Keratinocyte (primary cell): ENCODE measurements at regions not wholly inside any gene's neighbourhood (a gene's known extent, or its start where the extent isn't known, plus 50 kb on each side); places are given as distances from the start of the nearest gene placed in this dataset.

Experiments used
- EZH2 ChIP-seq: IDR thresholded peaks from one replicate; pipeline ENCODE4 v1.6.1; 2012; ENCODE audit warnings: inconsistent platforms, mild to moderate bottlenecking, low read length, moderate library complexity
- TF ChIP-seq, protein P1 (sequence below), 3 experiments: IDR thresholded peaks in 1 of 3; conservative IDR thresholded peaks in 1 of 3; optimal IDR thresholded peaks in 1 of 3; 2 replicates in 2 of 3; 3 replicates in 1 of 3; pipeline versions ENCODE3 to v1.5.1; 2011; ENCODE audit warnings: low read length in 3 of 3, mild to moderate bottlenecking in 3 of 3, moderate library complexity in 2 of 3, control low read depth in 1 of 3, inconsistent platforms in 1 of 3; ENCODE audit not compliant: insufficient read depth in 2 of 3; ENCODE audit errors: extremely low read depth in 1 of 3

DNA sequence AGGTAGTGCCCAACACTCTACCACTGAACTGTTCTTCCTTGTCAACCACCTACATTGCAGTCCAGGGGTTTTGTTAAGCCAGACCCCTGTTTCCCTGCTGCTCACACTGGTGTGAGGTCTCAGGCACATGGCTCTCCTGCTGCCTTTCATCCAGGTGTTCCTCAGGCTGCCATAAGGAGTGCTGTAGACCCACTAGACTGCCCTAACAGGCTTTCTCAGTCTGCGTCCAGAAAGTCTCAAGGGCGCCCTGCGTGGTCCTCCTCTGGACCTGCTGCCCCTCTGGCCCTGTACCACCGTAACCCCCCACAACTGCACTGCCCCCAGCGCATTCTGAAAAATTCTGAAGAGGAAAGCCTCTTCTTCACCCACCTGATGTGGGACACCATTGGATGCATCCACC is 225.7 kb upstream of the ANKRD30A start:
- TF ChIP-seq, protein P1, sequence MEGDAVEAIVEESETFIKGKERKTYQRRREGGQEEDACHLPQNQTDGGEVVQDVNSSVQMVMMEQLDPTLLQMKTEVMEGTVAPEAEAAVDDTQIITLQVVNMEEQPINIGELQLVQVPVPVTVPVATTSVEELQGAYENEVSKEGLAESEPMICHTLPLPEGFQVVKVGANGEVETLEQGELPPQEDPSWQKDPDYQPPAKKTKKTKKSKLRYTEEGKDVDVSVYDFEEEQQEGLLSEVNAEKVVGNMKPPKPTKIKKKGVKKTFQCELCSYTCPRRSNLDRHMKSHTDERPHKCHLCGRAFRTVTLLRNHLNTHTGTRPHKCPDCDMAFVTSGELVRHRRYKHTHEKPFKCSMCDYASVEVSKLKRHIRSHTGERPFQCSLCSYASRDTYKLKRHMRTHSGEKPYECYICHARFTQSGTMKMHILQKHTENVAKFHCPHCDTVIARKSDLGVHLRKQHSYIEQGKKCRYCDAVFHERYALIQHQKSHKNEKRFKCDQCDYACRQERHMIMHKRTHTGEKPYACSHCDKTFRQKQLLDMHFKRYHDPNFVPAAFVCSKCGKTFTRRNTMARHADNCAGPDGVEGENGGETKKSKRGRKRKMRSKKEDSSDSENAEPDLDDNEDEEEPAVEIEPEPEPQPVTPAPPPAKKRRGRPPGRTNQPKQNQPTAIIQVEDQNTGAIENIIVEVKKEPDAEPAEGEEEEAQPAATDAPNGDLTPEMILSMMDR (optimal IDR thresholded peaks at IDR 0.05 in 1 of 3, IDR thresholded peaks at IDR 0.05 in 1 of 3, conservative IDR thresholded peaks at IDR 0.05 in 1 of 3; ENCODE audit: extremely low read depth in 1 of 3, insufficient read depth in 2 of 3, low read length in 3 of 3) = no peak
- no peak for TF ChIP-seq EZH2
